ENCODE measurements at regions not wholly inside any gene's neighbourhood (a gene's known extent, or its start where the extent isn't known, plus 50 kb on each side); places are given as distances from the start of the nearest gene placed in this dataset.

- Mint-ChIP-seq H3K36me3 (no peaks in the 10 kb centered on the region), H3K9me3 (no peaks in the 10 kb centered on the region), H3K4me3 (no peak overlapping the region), H3K4me1 (no peaks in the 10 kb centered on the region), H3K27ac (no peak overlapping the region), H3K27me3 (ENCODE audit: low read depth in 2 of 2) (peaks cover 4 to 7% of the 10 kb centered on the region in 2 donors)
- WGBS (ENCODE audit: insufficient coverage): 89% methylated on average over 3 of the region's 3 CpGs
- no peak for ATAC-seq
- no peaks in the 10 kb centered on the region for H3K27me3 ChIP-seq (ENCODE audit: control insufficient read depth, insufficient read depth, low read length)
- no peak overlapping the region for H3K27ac ChIP-seq (ENCODE audit: low read length)
- H3K36me3 ChIP-seq (ENCODE audit: control insufficient read depth, insufficient read depth, low read length): no peaks in the 10 kb centered on the region
- H3K4me1 ChIP-seq (ENCODE audit: control insufficient read depth, insufficient read depth, low read length): no peaks in the 10 kb centered on the region
- intact Hi-C loops (cut with micrococcal nuclease): no loop called here
- DNase-seq: no peak
- no peak overlapping the region for H3K4me3 ChIP-seq (ENCODE audit: low read length)
- H3K9me3 ChIP-seq (ENCODE audit: control insufficient read depth, insufficient read depth, low read length): no peaks in the 10 kb centered on the region
- TF ChIP-seq CTCF (IDR thresholded peaks at IDR 0.05): no peak
These were observed 94.1 kb upstream of the BMP2K start for GRCh38 chr4:78682070-78682469.

GRCh38 chr4:78683352-78683751 lies 92.8 kb upstream of the BMP2K start:
- no peaks in the 10 kb centered on the region for H3K4me1 ChIP-seq (ENCODE audit: control insufficient read depth, insufficient read depth, low read length)
- Mint-ChIP-seq H3K4me3 (no peak overlapping the region), H3K9me3 (no peaks in the 10 kb centered on the region), H3K27me3 (ENCODE audit: low read depth in 2 of 2) (peaks cover 4 to 7% of the 10 kb centered on the region in 2 donors), H3K27ac (no peak overlapping the region), H3K4me1 (no peaks in the 10 kb centered on the region), H3K36me3 (no peaks in the 10 kb centered on the region)
- no peak overlapping the region for H3K27ac ChIP-seq (ENCODE audit: low read length)
- intact Hi-C loops (cut with micrococcal nuclease): no loop called here
- no peak for DNase-seq
- no peaks in the 10 kb centered on the region for H3K9me3 ChIP-seq (ENCODE audit: control insufficient read depth, insufficient read depth, low read length)
- ATAC-seq: no peak
- H3K36me3 ChIP-seq (ENCODE audit: control insufficient read depth, insufficient read depth, low read length): no peaks in the 10 kb centered on the region
- no peaks in the 10 kb centered on the region for H3K27me3 ChIP-seq (ENCODE audit: control insufficient read depth, insufficient read depth, low read length)
- no peak for TF ChIP-seq CTCF (IDR thresholded peaks at IDR 0.05)
- H3K4me3 ChIP-seq (ENCODE audit: low read length): no peak overlapping the region

GRCh38 chr4:78684325-78685079 lies 91.6 kb upstream of the BMP2K start:
- Mint-ChIP-seq H3K27me3 (ENCODE audit: low read depth in 2 of 2) (peaks cover 4 to 7% of the 10 kb centered on the region in 2 donors), H3K36me3 (no peaks in the 10 kb centered on the region), H3K4me1 (no peaks in the 10 kb centered on the region), H3K27ac (no peak overlapping the region), H3K4me3 (no peak overlapping the region), H3K9me3 (no peaks in the 10 kb centered on the region)
- no peaks in the 10 kb centered on the region for H3K4me1 ChIP-seq (ENCODE audit: control insufficient read depth, insufficient read depth, low read length)
- no peaks in the 10 kb centered on the region for H3K9me3 ChIP-seq (ENCODE audit: control insufficient read depth, insufficient read depth, low read length)
- WGBS (ENCODE audit: insufficient coverage): 100% methylated on average over 2 of the region's 5 CpGs
- TF ChIP-seq CTCF (IDR thresholded peaks at IDR 0.05): no peak
- H3K36me3 ChIP-seq (ENCODE audit: control insufficient read depth, insufficient read depth, low read length): no peaks in the 10 kb centered on the region
- no peaks in the 10 kb centered on the region for H3K27me3 ChIP-seq (ENCODE audit: control insufficient read depth, insufficient read depth, low read length)
- DNase-seq (no peak), ATAC-seq (no peak)
- intact Hi-C loops (cut with micrococcal nuclease): no loop called here
- no peak overlapping the region for H3K27ac ChIP-seq (ENCODE audit: low read length)
- no peak overlapping the region for H3K4me3 ChIP-seq (ENCODE audit: low read length)

GRCh38 chr4:78687818-78688217 lies 88.3 kb upstream of the BMP2K start:
- Mint-ChIP-seq H3K27ac (no peak overlapping the region), H3K27me3 (ENCODE audit: low read depth in 2 of 2) (peaks cover 6 to 12% of the 10 kb centered on the region in 2 donors), H3K36me3 (no peaks in the 10 kb centered on the region), H3K4me1 (no peaks in the 10 kb centered on the region), H3K4me3 (no peak overlapping the region), H3K9me3 (no peaks in the 10 kb centered on the region)
- Histone ChIP-seq H3K4me1 (ENCODE audit: control insufficient read depth, insufficient read depth, low read length) (no peaks in the 10 kb centered on the region), H3K4me3 (ENCODE audit: low read length) (no peak overlapping the region), H3K36me3 (ENCODE audit: control insufficient read depth, insufficient read depth, low read length) (no peaks in the 10 kb centered on the region), H3K9me3 (ENCODE audit: control insufficient read depth, insufficient read depth, low read length) (no peaks in the 10 kb centered on the region), H3K27ac (ENCODE audit: low read length) (no peak overlapping the region), H3K27me3 (ENCODE audit: control insufficient read depth, insufficient read depth, low read length) (no peaks in the 10 kb centered on the region)
- DNase-seq: no peak
- 90% methylated on average over 3 of the region's 3 CpGs for WGBS (ENCODE audit: insufficient coverage)
- ATAC-seq: peak in 1 of 3 donors; percentile 53
- TF ChIP-seq CTCF (IDR thresholded peaks at IDR 0.05): no peak
- intact Hi-C loops (cut with micrococcal nuclease): no loop called here

Measured in natural killer cell (primary cell).